Activated CD4-positive, alpha-beta T cell treated with anti-CD3 and anti-CD28 coated beads, Interleukin-2, Interleukin-6, amounts not matched to agents 100 ng/mL and 50 ng/mL, durations not matched to agents 16 hours and 8 hours (primary cell): ENCODE measurements at regions not wholly inside any gene's neighbourhood (a gene's known extent, or its start where the extent isn't known, plus 50 kb on each side); places are given as distances from the start of the nearest gene placed in this dataset.

ENCODE experiments used
- DNase-seq: peaks from one replicate; pipeline ENCODE4 v3.0.0-alpha.2; 2020

GRCh38 chr13:38618881-38619280, 68.0 kb upstream of the FREM2 start:
- DNase-seq = no peak

- no peak for DNase-seq
Observed at GRCh38 chr13:38620876-38621275, 66.0 kb upstream of the FREM2 start.

- no peak for DNase-seq
Observed at GRCh38 chr13:38624822-38625221, 62.1 kb upstream of the FREM2 start.

- DNase-seq = no peak
Observed at GRCh38 chr13:38628554-38628953, 58.3 kb upstream of the FREM2 start.

- no peak for DNase-seq
Observed at GRCh38 chr13:38630780-38631179, 56.1 kb upstream of the FREM2 start.

GRCh38 chr13:38635030-38635429, 51.8 kb upstream of the FREM2 start:
- DNase-seq = no peak

- DNase-seq = no peak
Observed at GRCh38 chr13:38636073-38636472, 50.8 kb upstream of the FREM2 start.

- DNase-seq = no peak
Observed at GRCh38 chr13:38636761-38637160, 50.1 kb upstream of the FREM2 start.
